A673 (cell line): ENCODE measurements at regions not wholly inside any gene's neighbourhood (a gene's known extent, or its start where the extent isn't known, plus 50 kb on each side); places are given as distances from the start of the nearest gene placed in this dataset.

Experiments
- BruUV-seq: library from RNA; stranded (reverse); fragments of 400-500 nt; replicated peaks from 2 replicates; lab custom pipeline; 2021; lab: Mats Ljungman, UMichigan
- CTCF ChIA-PET: fragments of 300-600 bp; sonication (Branson Sonifier 250); formaldehyde crosslinking; loops from one replicate; lab custom pipeline; 2022; ENCODE audit warnings: antibody characterized with exemption; lab: Charles Lee
- POLR2A ChIA-PET: fragments of 300-600 bp; sonication (Branson Sonifier 250); formaldehyde crosslinking; loops from one replicate; lab custom pipeline; 2022; ENCODE audit warnings: antibody characterized with exemption; ENCODE audit not compliant: low non-redundant PET; lab: Charles Lee
- DNase-seq: peaks from one replicate; pipeline ENCODE4 v3.0.0-alpha.2; 2015; ENCODE audit warnings: low spot score
- H3K27ac ChIP-seq: fragments of 200-600 bp; sonication (generic); 2 replicates; pipeline ENCODE4 v1.5.1; 2016; ENCODE audit warnings: mixed run types, low read depth, mild to moderate bottlenecking, mixed read lengths, antibody characterized with exemption, low read length; ENCODE audit not compliant: poor library complexity, severe bottlenecking
- H3K27me3 ChIP-seq: fragments of 200-600 bp; sonication (generic); replicated peaks from 2 replicates; pipeline ENCODE4 v1.6.1; 2017; ENCODE audit warnings: mixed run types, low read depth, mild to moderate bottlenecking, mixed read lengths, antibody characterized with exemption, low read length; ENCODE audit not compliant: insufficient read depth, poor library complexity
- H3K36me3 ChIP-seq: fragments of 200-600 bp; sonication (generic); 2 replicates; pipeline ENCODE4 v1.6.1; 2016; ENCODE audit warnings: mixed run types, mild to moderate bottlenecking, mixed read lengths, antibody characterized with exemption, low read length; ENCODE audit not compliant: insufficient read depth, poor library complexity, severe bottlenecking
- H3K4me1 ChIP-seq: fragments of 200-600 bp; sonication (generic); 2 replicates; pipeline ENCODE4 v1.6.1; 2017; ENCODE audit warnings: mixed run types, mild to moderate bottlenecking, mixed read lengths, antibody characterized with exemption, low read length; ENCODE audit not compliant: insufficient read depth, poor library complexity, severe bottlenecking
- H3K4me3 ChIP-seq: fragments of 200-600 bp; sonication (generic); 2 replicates; pipeline ENCODE4 v1.5.1; 2016; ENCODE audit warnings: low read depth, mixed run types, mild to moderate bottlenecking, mixed read lengths, low read length; ENCODE audit not compliant: poor library complexity, severe bottlenecking
- H3K9me3 ChIP-seq: fragments of 200-600 bp; sonication (generic); 2 replicates; pipeline ENCODE4 v1.6.1; 2016; ENCODE audit warnings: mixed run types, low read depth, mild to moderate bottlenecking, mixed read lengths, antibody characterized with exemption, low read length; ENCODE audit not compliant: poor library complexity, severe bottlenecking
- CTCF ChIP-seq: fragments of 300-800, 200-600 bp; sonication (generic); conservative IDR thresholded peaks from 2 replicates; pipeline ENCODE4 v1.5.1; 2017; ENCODE audit warnings: low read depth, mild to moderate bottlenecking, antibody characterized with exemption, low read length, moderate library complexity, mixed read lengths
- EZH2 ChIP-seq: fragments of 200-600 bp; sonication (generic); IDR thresholded peaks from 2 replicates; pipeline ENCODE4 v1.6.1; 2017; ENCODE audit warnings: borderline replicate concordance, low read depth, mild to moderate bottlenecking, mixed read lengths, antibody characterized with exemption, low read length; ENCODE audit not compliant: poor library complexity, severe bottlenecking
- intact Hi-C: fragments of 100-400 bp; cut with micrococcal nuclease; formaldehyde crosslinking; loops from one replicate; pipeline ENCODE4 v1.10.0; 2022; ENCODE audit not compliant: unreplicated experiment

GRCh38 chr5:29042152-29042551 is 2003.8 kb upstream of the CDH9 start:
- ChIA-PET CTCF (no interaction called here), POLR2A (no interaction called here)
- no peaks in the 10 kb centered on the region for H3K27me3 ChIP-seq
- TF ChIP-seq CTCF (no peak), EZH2 (no peak)
- intact Hi-C loops: no loop called here
- H3K36me3 ChIP-seq: no peaks in the 10 kb centered on the region
- H3K9me3 ChIP-seq: no peaks in the 10 kb centered on the region
- H3K4me1 ChIP-seq: no peaks in the 10 kb centered on the region
- BruUV-seq: no TSS peak
- H3K4me3 ChIP-seq: no peak overlapping the region
- no peak for DNase-seq
- H3K27ac ChIP-seq: no peak overlapping the region

DNA sequence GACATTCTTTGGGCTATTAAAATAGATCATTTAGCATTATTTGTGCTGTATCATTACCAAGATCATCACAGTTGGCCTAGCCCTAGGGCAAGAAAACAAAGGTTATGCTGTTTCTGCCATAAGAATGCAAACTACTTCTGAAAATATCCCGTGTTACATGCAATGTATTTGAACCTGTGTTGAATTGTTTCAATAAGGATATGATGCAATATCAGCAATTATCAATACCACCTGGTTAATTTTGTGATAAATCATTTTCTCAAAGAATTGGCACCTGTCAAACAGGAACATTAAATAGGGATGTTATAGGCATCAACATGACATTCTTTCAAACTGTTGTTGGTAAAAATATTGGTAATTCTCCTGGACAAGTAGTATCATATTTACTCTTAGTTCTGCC is 2002.0 kb upstream of the CDH9 start:
- Histone ChIP-seq H3K4me3 (no peak overlapping the region), H3K27me3 (no peaks in the 10 kb centered on the region), H3K27ac (no peak overlapping the region), H3K4me1 (no peaks in the 10 kb centered on the region), H3K36me3 (no peaks in the 10 kb centered on the region), H3K9me3 (no peaks in the 10 kb centered on the region)
- CTCF ChIA-PET: no interaction called here
- POLR2A ChIA-PET: no interaction called here
- TF ChIP-seq EZH2: no peak
- TF ChIP-seq CTCF: no peak
- intact Hi-C loops: no loop called here
- DNase-seq: no peak
- BruUV-seq: no TSS peak

DNA sequence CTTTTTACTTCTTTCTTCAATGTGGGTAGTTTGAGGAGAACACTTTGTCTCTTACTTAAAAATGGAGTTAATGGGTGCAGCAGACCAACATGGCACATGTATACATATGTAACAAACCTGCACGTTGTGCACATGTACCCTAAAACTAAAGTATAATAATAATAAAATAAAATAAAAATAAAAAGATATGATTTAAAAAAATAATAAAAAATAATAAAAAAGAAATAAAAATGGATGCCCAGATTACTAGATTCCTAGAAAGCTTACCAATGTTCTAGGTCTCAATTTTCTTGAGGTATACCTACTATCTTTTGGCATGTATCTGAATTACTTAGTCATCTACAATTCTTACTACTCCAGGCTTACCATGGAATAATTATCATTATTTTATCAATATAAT is 2001.6 kb upstream of the CDH9 start:
- no TSS peak for BruUV-seq
- Histone ChIP-seq H3K4me1 (no peaks in the 10 kb centered on the region), H3K36me3 (no peaks in the 10 kb centered on the region), H3K27me3 (no peaks in the 10 kb centered on the region), H3K27ac (no peak overlapping the region), H3K4me3 (no peak overlapping the region), H3K9me3 (no peaks in the 10 kb centered on the region)
- intact Hi-C loops: no loop called here
- CTCF ChIA-PET: no interaction called here
- TF ChIP-seq CTCF: no peak
- no peak for DNase-seq
- POLR2A ChIA-PET: no interaction called here
